ENCODE measurements at regions not wholly inside any gene's neighbourhood (a gene's known extent, or its start where the extent isn't known, plus 50 kb on each side); places are given as distances from the start of the nearest gene placed in this dataset.

DNA sequence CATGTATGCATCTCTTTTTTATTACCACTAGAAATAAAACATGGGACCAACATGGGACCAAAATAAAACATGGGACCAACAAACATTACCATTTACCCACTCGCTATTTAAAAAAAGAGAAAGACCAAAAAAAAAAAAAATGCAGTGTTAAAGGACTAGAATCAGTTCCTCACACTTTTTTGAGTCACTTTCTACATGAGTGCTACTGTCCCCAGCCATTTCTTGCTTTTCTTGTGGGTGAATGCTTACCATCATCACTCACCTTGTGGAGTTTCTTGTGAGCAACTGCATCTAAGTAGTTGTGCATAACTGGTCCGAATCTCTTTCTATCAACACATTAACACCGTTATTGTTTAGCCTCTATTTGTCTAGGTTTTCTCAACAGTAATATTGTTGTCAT lies 493.6 kb upstream of the RIOK2 start:
- H3K4me1 ChIP-seq (ENCODE audit: control insufficient read depth, insufficient read depth, low read length): no peaks in the 10 kb centered on the region
- ChIA-PET POLR2A (ENCODE audit: unreplicated experiment) (no interaction called here), CTCF (no interaction called here)
- no peak overlapping the region for H3K4me2 ChIP-seq (ENCODE audit: low read depth, low read length)
- in situ Hi-C loops (cut with MboI; ENCODE audit: low sequenced_read_pairs) (no loop called here), dilution Hi-C loops (cut with HindIII; ENCODE audit: low sequenced_read_pairs, unreplicated experiment) (no loop called here), intact Hi-C loops (cut with micrococcal nuclease) (no loop called here)
- H3K14ac ChIP-seq (replicated peaks; ENCODE audit: low read depth, low read length): no peak overlapping the region
- H3K9me1 ChIP-seq (ENCODE audit: insufficient read depth, low read length): no peaks in the 10 kb centered on the region
- H4K8ac ChIP-seq (ENCODE audit: low read depth in 2 of 2, low read length in 2 of 2): no peak overlapping the region
- BruUV-seq (replicated peaks): no TSS peak
- H4K5ac ChIP-seq (ENCODE audit: low read depth, low read length): no peak overlapping the region
- no peak overlapping the region for H4K91ac ChIP-seq (ENCODE audit: insufficient read depth, low read depth, low read length)
- no peaks in the 10 kb centered on the region for H3K27me3 ChIP-seq (ENCODE audit: control insufficient read depth, insufficient read depth, low read length)
- no peak overlapping the region for H3K9ac ChIP-seq (ENCODE audit: low read depth, low read length)
- H3K4me3 ChIP-seq (ENCODE audit: insufficient read depth, low read depth, low read length): no peak overlapping the region
- H2BK120ac ChIP-seq (ENCODE audit: low read depth, low read length): no peak overlapping the region
- no peak overlapping the region for H3K56ac ChIP-seq (ENCODE audit: extremely low read depth, insufficient read depth, low read length)
- no peaks in the 10 kb centered on the region for H3K9me3 ChIP-seq (ENCODE audit: control insufficient read depth, insufficient read depth, low read length)
- ATAC-seq (ENCODE audit: low read depth) (no peak), DNase-seq (no peak)
- no peak overlapping the region for H2BK5ac ChIP-seq (ENCODE audit: low read depth, low read length, poor library complexity, severe bottlenecking)
- no peaks in the 10 kb centered on the region for H3K79me1 ChIP-seq (ENCODE audit: low read depth in 1 of 2, low read length in 2 of 2)
- H3K18ac ChIP-seq (ENCODE audit: low read depth, low read length): no peak overlapping the region
- H2AK9ac ChIP-seq (replicated peaks; ENCODE audit: low read depth, low read length, poor library complexity): no peak overlapping the region
- H2BK15ac ChIP-seq (ENCODE audit: low read depth, low read length): no peak overlapping the region
- H3K36me3 ChIP-seq (ENCODE audit: control insufficient read depth, insufficient read depth, low read length): no peaks in the 10 kb centered on the region
- H3K27ac ChIP-seq (ENCODE audit: insufficient read depth, low read length): no peak overlapping the region
- H4K20me1 ChIP-seq (ENCODE audit: insufficient read depth, low read length): no peaks in the 10 kb centered on the region
- H2AFZ ChIP-seq (replicated peaks; ENCODE audit: low read length, poor library complexity): no peak overlapping the region
- no peak overlapping the region for H3K23ac ChIP-seq (ENCODE audit: low read depth, low read length)
- no CpG with 5 or more reads among the region's 3 CpGs for WGBS, 2 experiments (ENCODE audit: extremely low coverage in 2 of 2, insufficient read length in 1 of 2)
- no peak overlapping the region for H2BK20ac ChIP-seq (ENCODE audit: low read depth, low read length)
- H2AK5ac ChIP-seq (ENCODE audit: low read depth, low read length): no peak overlapping the region
- no peak overlapping the region for H3K4ac ChIP-seq (ENCODE audit: low read depth, low read length)
- no peak for TF ChIP-seq BHLHE40 (IDR thresholded peaks at IDR 0.05; ENCODE audit: low read depth, low read length)
- no peak for TF ChIP-seq MAZ (IDR thresholded peaks at IDR 0.05; ENCODE audit: borderline replicate concordance, low read depth, low read length)
- TF ChIP-seq, protein P1, sequence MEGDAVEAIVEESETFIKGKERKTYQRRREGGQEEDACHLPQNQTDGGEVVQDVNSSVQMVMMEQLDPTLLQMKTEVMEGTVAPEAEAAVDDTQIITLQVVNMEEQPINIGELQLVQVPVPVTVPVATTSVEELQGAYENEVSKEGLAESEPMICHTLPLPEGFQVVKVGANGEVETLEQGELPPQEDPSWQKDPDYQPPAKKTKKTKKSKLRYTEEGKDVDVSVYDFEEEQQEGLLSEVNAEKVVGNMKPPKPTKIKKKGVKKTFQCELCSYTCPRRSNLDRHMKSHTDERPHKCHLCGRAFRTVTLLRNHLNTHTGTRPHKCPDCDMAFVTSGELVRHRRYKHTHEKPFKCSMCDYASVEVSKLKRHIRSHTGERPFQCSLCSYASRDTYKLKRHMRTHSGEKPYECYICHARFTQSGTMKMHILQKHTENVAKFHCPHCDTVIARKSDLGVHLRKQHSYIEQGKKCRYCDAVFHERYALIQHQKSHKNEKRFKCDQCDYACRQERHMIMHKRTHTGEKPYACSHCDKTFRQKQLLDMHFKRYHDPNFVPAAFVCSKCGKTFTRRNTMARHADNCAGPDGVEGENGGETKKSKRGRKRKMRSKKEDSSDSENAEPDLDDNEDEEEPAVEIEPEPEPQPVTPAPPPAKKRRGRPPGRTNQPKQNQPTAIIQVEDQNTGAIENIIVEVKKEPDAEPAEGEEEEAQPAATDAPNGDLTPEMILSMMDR (conservative IDR thresholded peaks at IDR 0.05; ENCODE audit: low read depth, low read length): no peak
- no peak for TF ChIP-seq FOS (IDR thresholded peaks at IDR 0.05; ENCODE audit: low read depth, low read length)
- TF ChIP-seq RAD21 (IDR thresholded peaks at IDR 0.05; ENCODE audit: low read length): no peak
